ENCODE measurements at regions not wholly inside any gene's neighbourhood (a gene's known extent, or its start where the extent isn't known, plus 50 kb on each side); places are given as distances from the start of the nearest gene placed in this dataset.

- peak overlapping the region; percentile 92 for H3K4me2 ChIP-seq (ENCODE audit: low read length)
- intact Hi-C loops (cut with micrococcal nuclease): no loop called here
Observed at GRCh38 chr2:106270471-106270891, 76.4 kb upstream of the UXS1 start.

GRCh38 chr2:106269591-106270291 is 75.6 kb upstream of the UXS1 start:
- BruUV-seq (replicated peaks): no TSS peak
- intact Hi-C loops (cut with micrococcal nuclease): loop anchor here (10.0 kb wide), 1 partner anchor 165 kb away; no protein-coding TSS in a partner anchor
- Histone ChIP-seq H3K9me3 (ENCODE audit: low read length) (no peaks in the 10 kb centered on the region), H3K36me3 (ENCODE audit: low read depth, low read length) (no peaks in the 10 kb centered on the region), H3K27me3 (ENCODE audit: low read length) (no peaks in the 10 kb centered on the region), H3K79me2 (ENCODE audit: low read length) (no peaks in the 10 kb centered on the region), H3K4me3 (ENCODE audit: low read length) (peak overlapping the region; percentile 77), H3K9me2 (replicated peaks; ENCODE audit: low read length) (no peaks in the 10 kb centered on the region), H3K4me1 (ENCODE audit: insufficient read depth, low read length) (peaks cover 9% of the 10 kb centered on the region; the same call in 1 of the 2 replicates), H4K20me1 (ENCODE audit: low read length) (no peaks in the 10 kb centered on the region), H2AFZ (ENCODE audit: low read length) (peak overlapping the region; percentile 89), H3K9ac (ENCODE audit: low read length) (no peak overlapping the region), H3F3A (ENCODE audit: low read length, unreplicated experiment) (no peaks in the 10 kb centered on the region), H3K4me2 (ENCODE audit: low read length) (peak overlapping the region; percentile 92), H3K27ac (ENCODE audit: low read length) (no peak overlapping the region)
- ChIA-PET CTCF (no interaction called here), POLR2A (ENCODE audit: unreplicated experiment) (no interaction called here)
- TF ChIP-seq EZH2phosphoT487 (IDR thresholded peaks at IDR 0.05; ENCODE audit: borderline replicate concordance, low read length) (no peak), EZH2 (IDR thresholded peaks at IDR 0.05; ENCODE audit: low read length, unreplicated experiment) (no peak), CTCF (conservative IDR thresholded peaks at IDR 0.05; ENCODE audit: low read depth, low read length) (no peak)
- DNase-seq (peak; percentile 73), ATAC-seq (peak; percentile 95)

More at GRCh38 chr2:106270471-106270891, 76.4 kb upstream of the UXS1 start:
- H3K79me2 ChIP-seq (ENCODE audit: low read length): no peaks in the 10 kb centered on the region
- no peak overlapping the region for H3K9ac ChIP-seq (ENCODE audit: low read length)
- no peaks in the 10 kb centered on the region for H3K9me2 ChIP-seq (replicated peaks; ENCODE audit: low read length)
- ATAC-seq: peak; percentile 36
- no peak for TF ChIP-seq CTCF (conservative IDR thresholded peaks at IDR 0.05; ENCODE audit: low read depth, low read length)
- TF ChIP-seq EZH2 (IDR thresholded peaks at IDR 0.05; ENCODE audit: low read length, unreplicated experiment): no peak
- TF ChIP-seq EZH2phosphoT487 (IDR thresholded peaks at IDR 0.05; ENCODE audit: borderline replicate concordance, low read length): no peak
- H3K36me3 ChIP-seq (ENCODE audit: low read depth, low read length): no peaks in the 10 kb centered on the region
- no TSS peak for BruUV-seq (replicated peaks)
- peak overlapping the region; percentile 89 for H2AFZ ChIP-seq (ENCODE audit: low read length)
- CTCF ChIA-PET: no interaction called here
- H3K4me1 ChIP-seq (ENCODE audit: insufficient read depth, low read length): peaks cover 9% of the 10 kb centered on the region; the same call in 1 of the 2 replicates
- H3K27me3 ChIP-seq (ENCODE audit: low read length): no peaks in the 10 kb centered on the region
- no peaks in the 10 kb centered on the region for H3F3A ChIP-seq (ENCODE audit: low read length, unreplicated experiment)
- no peak for DNase-seq
- H3K27ac ChIP-seq (ENCODE audit: low read length): no peak overlapping the region
- H3K4me3 ChIP-seq (ENCODE audit: low read length): peak overlapping the region; percentile 77
- no peaks in the 10 kb centered on the region for H4K20me1 ChIP-seq (ENCODE audit: low read length)
- no peaks in the 10 kb centered on the region for H3K9me3 ChIP-seq (ENCODE audit: low read length)
- POLR2A ChIA-PET (ENCODE audit: unreplicated experiment): interaction anchor here (0.6 kb wide), 1 partner anchor 10 kb away, joined by 5 read pairs; no protein-coding TSS in a partner anchor

- DNase-seq: no peak
- H3K79me2 ChIP-seq (ENCODE audit: low read length): no peaks in the 10 kb centered on the region
- no peaks in the 10 kb centered on the region for H3F3A ChIP-seq (ENCODE audit: low read length, unreplicated experiment)
- H3K9me3 ChIP-seq (ENCODE audit: low read length): no peaks in the 10 kb centered on the region
- H3K9me2 ChIP-seq (replicated peaks; ENCODE audit: low read length): no peaks in the 10 kb centered on the region
- ATAC-seq: no peak
- no peak overlapping the region for H3K4me3 ChIP-seq (ENCODE audit: low read length)
- no peak overlapping the region for H2AFZ ChIP-seq (ENCODE audit: low read length)
- no peaks in the 10 kb centered on the region for H3K36me3 ChIP-seq (ENCODE audit: low read depth, low read length)
- no peak for TF ChIP-seq CTCF (conservative IDR thresholded peaks at IDR 0.05; ENCODE audit: low read depth, low read length)
- no peak for TF ChIP-seq EZH2phosphoT487 (IDR thresholded peaks at IDR 0.05; ENCODE audit: borderline replicate concordance, low read length)
- no peak for TF ChIP-seq EZH2 (IDR thresholded peaks at IDR 0.05; ENCODE audit: low read length, unreplicated experiment)
- no peaks in the 10 kb centered on the region for H3K27me3 ChIP-seq (ENCODE audit: low read length)
- no peak overlapping the region for H3K27ac ChIP-seq (ENCODE audit: low read length)
- H3K4me1 ChIP-seq (ENCODE audit: insufficient read depth, low read length): peaks cover 9% of the 10 kb centered on the region; the same call in 1 of the 2 replicates
- POLR2A ChIA-PET (ENCODE audit: unreplicated experiment): no interaction called here
- H3K9ac ChIP-seq (ENCODE audit: low read length): no peak overlapping the region
- BruUV-seq (replicated peaks): no TSS peak
- no peak overlapping the region for H3K4me2 ChIP-seq (ENCODE audit: low read length)
- CTCF ChIA-PET: no interaction called here
- intact Hi-C loops (cut with micrococcal nuclease): loop anchor here (10.0 kb wide), 1 partner anchor 163 kb away; no protein-coding TSS in a partner anchor
- H4K20me1 ChIP-seq (ENCODE audit: low read length): no peaks in the 10 kb centered on the region
Observed at GRCh38 chr2:106267997-106268396, 73.9 kb upstream of the UXS1 start.
